ENCODE measurements at regions not wholly inside any gene's neighbourhood (a gene's known extent, or its start where the extent isn't known, plus 50 kb on each side); places are given as distances from the start of the nearest gene placed in this dataset.

- no peak for TF ChIP-seq EZH2 (IDR thresholded peaks at IDR 0.05; ENCODE audit: borderline replicate concordance, low read length)
- TF ChIP-seq CTCF (conservative IDR thresholded peaks at IDR 0.05 in 1 of 2, IDR thresholded peaks at IDR 0.05 in 1 of 2; ENCODE audit: extremely low read depth in 1 of 2, insufficient read depth in 1 of 2, low read depth in 1 of 2, low read length in 2 of 2), result no peak
Measured at GRCh38 chr18:65025756-65026155, 725.1 kb upstream of the CDH7 start.

Measured in mammary epithelial cell (primary cell).